ENCODE measurements at regions not wholly inside any gene's neighbourhood (a gene's known extent, or its start where the extent isn't known, plus 50 kb on each side); places are given as distances from the start of the nearest gene placed in this dataset.

DNA sequence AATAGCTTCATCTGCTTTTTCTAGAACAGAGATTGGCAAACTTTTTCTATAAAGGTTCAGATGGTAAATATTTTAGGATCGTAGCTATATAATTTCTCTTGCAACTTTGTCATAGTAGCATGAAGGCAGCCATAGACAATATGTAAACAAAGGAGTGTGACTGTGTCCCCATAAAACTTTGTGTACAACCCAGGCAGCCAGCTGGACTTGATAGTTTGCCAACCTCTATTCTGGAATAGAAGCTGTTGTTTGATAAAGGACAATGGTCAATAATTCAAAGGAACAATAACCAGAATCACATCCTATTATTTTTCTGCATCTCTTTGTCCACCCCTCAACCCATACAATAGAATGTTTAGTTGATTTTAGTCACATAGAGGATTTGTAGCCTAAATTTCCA lies 286.7 kb downstream of the LMX1A start:
- dilution Hi-C loops (cut with MboI; ENCODE audit: extremely low pct_ligation_motif_present, low sequenced_read_pairs) (no loop called here), intact Hi-C loops (cut with micrococcal nuclease) (loop anchor here (5.0 to 10.0 kb wide), 3 partner anchors 255 to 978 kb away; no protein-coding TSS in a partner anchor)
- no peak overlapping the region for H3K27ac ChIP-seq (ENCODE audit: insufficient read depth, low read depth, low read length)
- ChIA-PET POLR2A (no interaction called here), CTCF (interaction anchor here (4.9 kb wide), 1 partner anchor 1711 kb away, joined by 44 read pairs; no protein-coding TSS in a partner anchor)
- H3K9me3 ChIP-seq (replicated peaks; ENCODE audit: control insufficient read depth, insufficient read depth, low read length), result no peaks in the 10 kb centered on the region
- no peaks in the 10 kb centered on the region for H3K79me2 ChIP-seq (ENCODE audit: control insufficient read depth, insufficient read depth, low read length)
- TF ChIP-seq EZH2 (IDR thresholded peaks at IDR 0.05; ENCODE audit: borderline replicate concordance, low read depth, low read length, severe bottlenecking) (no peak), JUN (IDR thresholded peaks at IDR 0.05; ENCODE audit: borderline replicate concordance, insufficient read depth, insufficient read length, low read depth) (no peak), POLR2A (IDR thresholded peaks at IDR 0.05; ENCODE audit: low read depth, low read length) (no peak), FOS (IDR thresholded peaks at IDR 0.05; ENCODE audit: borderline replicate concordance, insufficient read depth, low read length) (no peak), MYC (IDR thresholded peaks at IDR 0.05; ENCODE audit: low read depth, low read length) (no peak)
- TF ChIP-seq, protein P1, sequence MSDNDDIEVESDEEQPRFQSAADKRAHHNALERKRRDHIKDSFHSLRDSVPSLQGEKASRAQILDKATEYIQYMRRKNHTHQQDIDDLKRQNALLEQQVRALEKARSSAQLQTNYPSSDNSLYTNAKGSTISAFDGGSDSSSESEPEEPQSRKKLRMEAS (IDR thresholded peaks at IDR 0.05; ENCODE audit: insufficient read depth, insufficient read length), result no peak
- TF ChIP-seq, protein P2, sequence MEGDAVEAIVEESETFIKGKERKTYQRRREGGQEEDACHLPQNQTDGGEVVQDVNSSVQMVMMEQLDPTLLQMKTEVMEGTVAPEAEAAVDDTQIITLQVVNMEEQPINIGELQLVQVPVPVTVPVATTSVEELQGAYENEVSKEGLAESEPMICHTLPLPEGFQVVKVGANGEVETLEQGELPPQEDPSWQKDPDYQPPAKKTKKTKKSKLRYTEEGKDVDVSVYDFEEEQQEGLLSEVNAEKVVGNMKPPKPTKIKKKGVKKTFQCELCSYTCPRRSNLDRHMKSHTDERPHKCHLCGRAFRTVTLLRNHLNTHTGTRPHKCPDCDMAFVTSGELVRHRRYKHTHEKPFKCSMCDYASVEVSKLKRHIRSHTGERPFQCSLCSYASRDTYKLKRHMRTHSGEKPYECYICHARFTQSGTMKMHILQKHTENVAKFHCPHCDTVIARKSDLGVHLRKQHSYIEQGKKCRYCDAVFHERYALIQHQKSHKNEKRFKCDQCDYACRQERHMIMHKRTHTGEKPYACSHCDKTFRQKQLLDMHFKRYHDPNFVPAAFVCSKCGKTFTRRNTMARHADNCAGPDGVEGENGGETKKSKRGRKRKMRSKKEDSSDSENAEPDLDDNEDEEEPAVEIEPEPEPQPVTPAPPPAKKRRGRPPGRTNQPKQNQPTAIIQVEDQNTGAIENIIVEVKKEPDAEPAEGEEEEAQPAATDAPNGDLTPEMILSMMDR (IDR thresholded peaks at IDR 0.05; ENCODE audit: extremely low read depth in 1 of 2, insufficient read depth in 1 of 2, low read depth in 1 of 2, low read length in 2 of 2), result no peak
- H3K4me2 ChIP-seq (ENCODE audit: insufficient read depth, low read length), result no peak overlapping the region
- H3K4me3 ChIP-seq (replicated peaks in 1 of 3; ENCODE audit: insufficient read depth in 1 of 3, low read depth in 1 of 3, low read length in 3 of 3), result no peak overlapping the region
- no peak overlapping the region for H3K9ac ChIP-seq (replicated peaks; ENCODE audit: extremely low read depth, insufficient read depth, low read length)
- no peaks in the 10 kb centered on the region for H3K4me1 ChIP-seq (ENCODE audit: control insufficient read depth, extremely low read depth, insufficient read depth, low read length)
- no peaks in the 10 kb centered on the region for H3K27me3 ChIP-seq (ENCODE audit: control insufficient read depth in 2 of 2, insufficient read depth in 2 of 2, low read length in 2 of 2)
- DNase-seq (ENCODE audit: low read depth, low spot score), result no peak
- H2AFZ ChIP-seq (ENCODE audit: low read depth, low read length), result no peak overlapping the region
- FAIRE-seq, result no peak
- H4K20me1 ChIP-seq (replicated peaks; ENCODE audit: control insufficient read depth, extremely low read depth, insufficient read depth, low read length), result no peaks in the 10 kb centered on the region
- no peaks in the 10 kb centered on the region for H3K36me3 ChIP-seq (ENCODE audit: control insufficient read depth in 2 of 2, extremely low read depth in 1 of 2, insufficient read depth in 2 of 2, low read length in 2 of 2)
- no TSS peak for BruUV-seq (replicated peaks)
- no peaks in the 10 kb centered on the region for H3K9me1 ChIP-seq (replicated peaks; ENCODE audit: control insufficient read depth, extremely low read depth, insufficient read depth, low read length)

All from endothelial cell of umbilical vein (primary cell).